Ascending aorta (tissue), 2 donors: ENCODE measurements at regions not wholly inside any gene's neighbourhood (a gene's known extent, or its start where the extent isn't known, plus 50 kb on each side); places are given as distances from the start of the nearest gene placed in this dataset.

Source experiments
- DNase-seq, 2 donors: peaks; one replicate each; pipeline ENCODE4 v3.0.0-alpha.2; 2019; ENCODE audit warnings: low spot score in 2 of 2
- H3K27ac ChIP-seq, 2 donors: fragments of 200-600 bp; sonication (generic); one replicate each; pipeline ENCODE4 v1.5.1; 2016 to 2017; ENCODE audit warnings: mild to moderate bottlenecking in 1 of 2
- H3K27me3 ChIP-seq: fragments of 200-600 bp; sonication (generic); one replicate; pipeline ENCODE4 v1.5.1; 2017
- H3K36me3 ChIP-seq, 2 donors: fragments of 200-600 bp; sonication (generic); one replicate each; pipeline ENCODE4 v1.5.1; 2016
- H3K4me1 ChIP-seq, 2 donors: fragments of 200-600 bp; sonication (generic); one replicate each; pipeline ENCODE4 v1.5.1; 2016 to 2017; ENCODE audit warnings: mild to moderate bottlenecking in 1 of 2
- H3K4me3 ChIP-seq, 2 donors: fragments of 200-600 bp; sonication (generic); one replicate each; pipeline ENCODE4 v1.5.1; 2016 to 2017; ENCODE audit warnings: mild to moderate bottlenecking in 1 of 2
- H3K9me3 ChIP-seq, 2 donors: fragments of 200-600 bp; sonication (generic); one replicate each; pipeline ENCODE4 v1.5.1; 2016
- intact Hi-C: fragments of 100-400 bp; cut with DNase I; formaldehyde crosslinking; loops from one replicate; pipeline ENCODE4 v1.15.1; 2023
- TF ChIP-seq, protein P1 (sequence below), 3 experiments: fragments of 200-600 bp in 2 of 3; fragments of 450-650 bp in 1 of 3; sonication (generic) in 2 of 3; IDR thresholded peaks; one replicate each; pipeline ENCODE4 v1.5.1; 2016 to 2019; ENCODE audit warnings: antibody characterized with exemption in 3 of 3, mild to moderate bottlenecking in 1 of 3, moderate library complexity in 1 of 3

DNA sequence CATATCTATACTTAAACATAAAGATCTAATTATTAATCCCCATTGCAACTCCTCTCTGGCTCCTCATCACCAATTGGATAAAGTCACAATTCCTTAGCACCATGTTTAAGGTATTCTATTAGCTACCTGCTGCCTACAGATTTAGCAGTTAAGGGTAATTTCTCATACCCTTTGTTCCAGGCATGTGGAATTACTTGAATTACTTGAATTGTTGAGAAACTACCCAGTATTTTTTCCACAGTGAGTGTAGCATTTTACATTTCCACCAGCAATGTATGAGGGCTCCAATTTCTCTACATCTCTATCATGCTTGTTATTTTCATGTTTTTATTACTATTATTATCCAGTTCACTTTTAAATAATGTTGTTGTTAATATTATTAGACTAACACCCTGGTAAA lies 86.4 kb downstream of the P2RY1 start:
- Histone ChIP-seq H3K4me1 (no peaks in the 10 kb centered on the region), H3K27ac (no peak overlapping the region), H3K4me3 (no peak overlapping the region), H3K27me3 (no peaks in the 10 kb centered on the region), H3K9me3 (no peaks in the 10 kb centered on the region), H3K36me3 (no peaks in the 10 kb centered on the region)
- TF ChIP-seq, protein P1, sequence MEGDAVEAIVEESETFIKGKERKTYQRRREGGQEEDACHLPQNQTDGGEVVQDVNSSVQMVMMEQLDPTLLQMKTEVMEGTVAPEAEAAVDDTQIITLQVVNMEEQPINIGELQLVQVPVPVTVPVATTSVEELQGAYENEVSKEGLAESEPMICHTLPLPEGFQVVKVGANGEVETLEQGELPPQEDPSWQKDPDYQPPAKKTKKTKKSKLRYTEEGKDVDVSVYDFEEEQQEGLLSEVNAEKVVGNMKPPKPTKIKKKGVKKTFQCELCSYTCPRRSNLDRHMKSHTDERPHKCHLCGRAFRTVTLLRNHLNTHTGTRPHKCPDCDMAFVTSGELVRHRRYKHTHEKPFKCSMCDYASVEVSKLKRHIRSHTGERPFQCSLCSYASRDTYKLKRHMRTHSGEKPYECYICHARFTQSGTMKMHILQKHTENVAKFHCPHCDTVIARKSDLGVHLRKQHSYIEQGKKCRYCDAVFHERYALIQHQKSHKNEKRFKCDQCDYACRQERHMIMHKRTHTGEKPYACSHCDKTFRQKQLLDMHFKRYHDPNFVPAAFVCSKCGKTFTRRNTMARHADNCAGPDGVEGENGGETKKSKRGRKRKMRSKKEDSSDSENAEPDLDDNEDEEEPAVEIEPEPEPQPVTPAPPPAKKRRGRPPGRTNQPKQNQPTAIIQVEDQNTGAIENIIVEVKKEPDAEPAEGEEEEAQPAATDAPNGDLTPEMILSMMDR (IDR thresholded peaks at IDR 0.05) = no peak
- intact Hi-C loops = no loop called here
- no peak for DNase-seq

DNA sequence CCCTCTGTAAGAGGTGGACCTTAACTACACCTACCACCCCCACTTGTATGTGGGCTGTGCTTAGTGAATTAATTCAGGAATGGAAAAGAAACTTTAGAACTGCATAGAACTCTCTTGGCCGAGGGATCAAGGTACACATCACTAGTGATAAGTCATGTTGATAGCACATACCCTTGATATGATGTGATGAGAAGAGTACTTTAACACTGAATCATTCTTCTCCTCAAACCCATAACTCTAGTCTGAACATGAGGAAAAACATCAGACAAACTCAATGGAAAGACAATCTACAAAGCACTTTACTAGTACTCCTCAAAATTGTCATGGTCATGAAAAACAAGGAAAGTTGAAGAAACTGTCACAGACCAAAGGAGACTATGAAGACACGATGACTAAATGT lies 87.6 kb downstream of the P2RY1 start:
- Histone ChIP-seq H3K27me3 (no peaks in the 10 kb centered on the region), H3K27ac (no peak overlapping the region), H3K4me1 (no peaks in the 10 kb centered on the region), H3K4me3 (no peak overlapping the region), H3K9me3 (no peaks in the 10 kb centered on the region), H3K36me3 (no peaks in the 10 kb centered on the region)
- TF ChIP-seq, protein P1 (IDR thresholded peaks at IDR 0.05) = no peak
- intact Hi-C loops = no loop called here
- no peak for DNase-seq

DNA sequence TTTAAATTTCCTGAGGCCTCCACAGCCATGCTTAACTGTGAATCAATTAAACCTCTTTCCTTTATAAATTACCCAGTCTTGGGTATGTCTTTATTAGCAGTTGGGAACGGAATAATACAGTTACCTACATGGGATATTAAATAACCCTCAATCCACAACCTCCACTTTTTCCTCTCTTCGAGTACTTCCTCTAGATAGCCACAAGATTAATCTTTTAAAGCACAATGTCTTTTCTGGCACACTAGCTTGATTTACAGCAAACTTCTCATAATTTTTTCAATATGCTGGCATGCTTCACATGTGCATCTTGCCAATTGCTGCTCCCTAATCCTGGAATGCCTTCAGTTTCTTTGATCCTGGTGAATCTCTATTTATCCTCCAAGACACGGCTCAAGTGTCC lies 92.2 kb downstream of the P2RY1 start:
- TF ChIP-seq, protein P1 (IDR thresholded peaks at IDR 0.05) = no peak
- no peaks in the 10 kb centered on the region for H3K27me3 ChIP-seq
- intact Hi-C loops = no loop called here
- H3K9me3 ChIP-seq = no peaks in the 10 kb centered on the region
- H3K27ac ChIP-seq = no peak overlapping the region
- H3K4me3 ChIP-seq = no peak overlapping the region
- H3K36me3 ChIP-seq = no peaks in the 10 kb centered on the region
- DNase-seq = no peak
- H3K4me1 ChIP-seq = no peaks in the 10 kb centered on the region

DNA sequence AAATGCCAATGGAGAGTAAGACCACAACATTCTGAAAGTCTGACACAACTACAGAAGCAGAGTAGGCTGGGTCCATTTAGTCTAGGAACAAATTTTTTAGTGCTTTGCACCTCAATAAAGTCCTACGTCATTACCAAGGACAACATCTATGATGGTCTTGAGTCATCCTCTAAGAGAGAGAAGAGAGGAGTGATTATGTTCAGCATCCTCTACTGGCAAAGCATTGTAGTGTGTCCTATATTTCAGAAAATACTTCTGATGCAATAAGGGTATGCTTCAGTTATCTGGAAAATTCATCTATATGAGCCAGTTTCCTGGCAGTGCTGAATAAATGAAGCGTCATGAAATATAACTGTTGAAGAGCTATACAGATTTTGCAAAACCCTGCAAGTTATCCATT lies 95.6 kb downstream of the P2RY1 start:
- H3K4me1 ChIP-seq = no peaks in the 10 kb centered on the region
- H3K4me3 ChIP-seq = no peak overlapping the region
- no peak overlapping the region for H3K27ac ChIP-seq
- TF ChIP-seq, protein P1 (IDR thresholded peaks at IDR 0.05) = no peak
- no peak for DNase-seq
- H3K36me3 ChIP-seq = no peaks in the 10 kb centered on the region
- H3K9me3 ChIP-seq = no peaks in the 10 kb centered on the region
- no peaks in the 10 kb centered on the region for H3K27me3 ChIP-seq
- intact Hi-C loops = no loop called here

DNA sequence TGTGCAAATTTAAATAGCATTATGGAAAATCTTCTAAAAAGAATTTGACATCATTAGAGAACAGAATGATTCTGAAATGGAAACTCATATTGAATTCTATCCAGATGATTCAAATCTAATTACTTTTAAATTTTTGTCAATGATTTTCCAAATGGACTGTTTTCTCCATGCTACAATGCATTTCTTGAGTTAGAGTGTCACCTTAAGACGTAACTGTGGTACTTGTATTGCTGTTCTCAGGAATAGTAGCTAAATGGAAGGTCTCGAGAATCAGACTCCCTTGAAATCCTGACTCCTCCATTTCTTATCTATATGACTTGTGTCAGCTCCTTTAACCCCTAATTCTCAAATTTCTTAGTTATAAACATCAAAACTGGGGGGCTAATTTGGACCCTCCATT lies 102.3 kb downstream of the P2RY1 start:
- no peak overlapping the region for H3K27ac ChIP-seq
- no peaks in the 10 kb centered on the region for H3K9me3 ChIP-seq
- H3K27me3 ChIP-seq = no peaks in the 10 kb centered on the region
- no peaks in the 10 kb centered on the region for H3K36me3 ChIP-seq
- no peaks in the 10 kb centered on the region for H3K4me1 ChIP-seq
- TF ChIP-seq, protein P1 (IDR thresholded peaks at IDR 0.05) = peak; percentile 17 to 45 (median 31)
- no peak for DNase-seq
- intact Hi-C loops = loop anchor here (5.0 kb wide), 1 partner anchor 460 kb away; no protein-coding TSS in a partner anchor
- no peak overlapping the region for H3K4me3 ChIP-seq

DNA sequence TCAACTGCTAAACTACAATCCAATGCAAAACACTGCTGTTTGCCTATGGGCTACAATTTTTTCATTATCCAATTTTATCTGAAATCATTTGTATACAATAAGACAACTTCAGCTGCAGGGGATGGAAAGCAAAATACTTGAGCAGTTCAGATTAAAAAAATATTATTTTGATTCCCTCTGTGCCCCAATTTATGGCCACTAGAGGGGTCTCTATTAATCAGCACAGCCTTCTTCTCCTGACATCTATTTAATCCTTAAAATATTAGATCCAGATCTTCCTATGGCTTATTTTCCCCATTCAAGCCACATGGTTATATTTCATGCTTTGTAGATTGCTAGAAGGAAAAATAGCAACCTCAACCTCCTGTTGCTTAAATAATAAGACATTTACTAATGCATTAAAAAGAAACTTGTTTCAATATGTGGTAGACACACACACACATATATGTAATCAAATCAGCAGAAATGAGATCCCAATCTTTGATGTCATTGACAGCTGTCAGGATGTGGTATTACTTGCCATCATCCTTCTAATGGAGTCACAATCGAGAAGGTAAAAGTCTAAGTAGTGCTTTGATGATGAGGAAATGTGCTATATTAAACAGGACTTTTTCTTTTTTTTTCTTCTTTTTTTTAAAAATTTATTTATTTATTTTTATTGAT lies 104.2 kb downstream of the P2RY1 start:
- Histone ChIP-seq H3K4me1 (no peaks in the 10 kb centered on the region), H3K9me3 (no peaks in the 10 kb centered on the region), H3K4me3 (no peak overlapping the region), H3K27ac (no peak overlapping the region), H3K36me3 (no peaks in the 10 kb centered on the region), H3K27me3 (no peaks in the 10 kb centered on the region)
- intact Hi-C loops = loop anchor here (5.0 kb wide), 1 partner anchor 462 kb away; no protein-coding TSS in a partner anchor
- no peak for DNase-seq
- TF ChIP-seq, protein P1 (IDR thresholded peaks at IDR 0.05) = no peak
